Natural killer cell (primary cell): ENCODE measurements at regions not wholly inside any gene's neighbourhood (a gene's known extent, or its start where the extent isn't known, plus 50 kb on each side); places are given as distances from the start of the nearest gene placed in this dataset.

Source experiments
- ATAC-seq, 3 donors: fragments of 150-1000 bp in 2 of 3; fragments of 200-7000 bp in 1 of 3; cut with Tn5 transposase; 1 replicate in 1 of 3; 2 replicates in 2 of 3; pipeline ENCODE4 v1.10.0; 2021; ENCODE audit warnings: mild to moderate bottlenecking in 2 of 3, moderate library complexity in 2 of 3
- DNase-seq, 2 donors: peaks; one replicate each; pipeline versions ENCODE4 v3.0.0 to v3.0.0-alpha.2; 2013 to 2021; ENCODE audit warnings: mixed read lengths in 1 of 2
- H3K27ac ChIP-seq: one replicate; pipeline ENCODE4 v1.5.1; 2013; ENCODE audit warnings: mild to moderate bottlenecking, low read length
- H3K27me3 ChIP-seq: one replicate; pipeline ENCODE4 v1.6.1; 2013; ENCODE audit warnings: low read length; ENCODE audit not compliant: control insufficient read depth, insufficient read depth
- H3K36me3 ChIP-seq: one replicate; pipeline ENCODE4 v1.6.1; 2013; ENCODE audit warnings: low read length; ENCODE audit not compliant: control insufficient read depth, insufficient read depth
- H3K4me1 ChIP-seq: one replicate; pipeline ENCODE4 v1.6.1; 2013; ENCODE audit warnings: low read length; ENCODE audit not compliant: control insufficient read depth, insufficient read depth
- H3K4me3 ChIP-seq: one replicate; pipeline ENCODE4 v1.5.1; 2013; ENCODE audit warnings: low read length
- H3K9me3 ChIP-seq: one replicate; pipeline ENCODE4 v1.6.1; 2013; ENCODE audit warnings: low read length; ENCODE audit not compliant: control insufficient read depth, insufficient read depth
- H3K27ac Mint-ChIP-seq, 2 donors: one replicate each; pipeline ENCODE4 v1.8.0; 2022; ENCODE audit warnings: mild to moderate bottlenecking in 2 of 2, mixed read lengths in 2 of 2, moderate library complexity in 1 of 2
- H3K27me3 Mint-ChIP-seq, 2 donors: one replicate each; pipeline ENCODE4 v1.8.0; 2022; ENCODE audit warnings: low read depth in 2 of 2, mixed read lengths in 2 of 2
- H3K36me3 Mint-ChIP-seq: one replicate; pipeline ENCODE4 v1.8.0; 2022; ENCODE audit warnings: mixed read lengths
- H3K4me1 Mint-ChIP-seq, 2 donors: one replicate each; pipeline ENCODE4 v1.8.0; 2022; ENCODE audit warnings: mixed read lengths in 2 of 2
- H3K4me3 Mint-ChIP-seq: one replicate; pipeline ENCODE4 v1.8.0; 2022; ENCODE audit warnings: mild to moderate bottlenecking, moderate library complexity, mixed read lengths
- H3K9me3 Mint-ChIP-seq, 2 donors: one replicate each; pipeline ENCODE4 v1.8.0; 2022; ENCODE audit warnings: mixed read lengths in 2 of 2
- CTCF ChIP-seq: fragments of 200-600 bp; IDR thresholded peaks from one replicate; pipeline ENCODE4 v1.8.0; 2022; ENCODE audit warnings: antibody characterized with exemption
- WGBS: methylation state at CpG from one replicate; pipeline ENCODE4 v1.1.7; 2013; ENCODE audit warnings: missing lambda C conversion rate; ENCODE audit not compliant: insufficient coverage; 5-methylcytosine and 5-hydroxymethylcytosine counted together
- intact Hi-C: fragments of 100-400 bp; cut with micrococcal nuclease; formaldehyde crosslinking; loops from one replicate; pipeline ENCODE4 v1.14.2; 2022

- intact Hi-C loops: no loop called here
- DNase-seq: no peak
- Mint-ChIP-seq H3K4me1 (no peaks in the 10 kb centered on the region), H3K4me3 (no peak overlapping the region), H3K27ac (no peak overlapping the region), H3K9me3 (peaks cover 0 to 3% of the 10 kb centered on the region in 2 donors), H3K27me3 (peaks cover 7 to 24% of the 10 kb centered on the region in 2 donors), H3K36me3 (no peaks in the 10 kb centered on the region)
- Histone ChIP-seq H3K4me3 (no peak overlapping the region), H3K4me1 (no peaks in the 10 kb centered on the region), H3K36me3 (no peaks in the 10 kb centered on the region), H3K27me3 (no peaks in the 10 kb centered on the region), H3K27ac (no peak overlapping the region), H3K9me3 (no peaks in the 10 kb centered on the region)
- TF ChIP-seq CTCF: no peak
- WGBS: 97% methylated on average over 14 of the region's 14 CpGs
- ATAC-seq: no peak
Measured at GRCh38 chr6:165917576-165917975, 250.1 kb downstream of the TBXT start.

- Histone ChIP-seq H3K36me3 (no peaks in the 10 kb centered on the region), H3K27ac (no peak overlapping the region), H3K9me3 (no peaks in the 10 kb centered on the region), H3K4me1 (no peaks in the 10 kb centered on the region), H3K27me3 (no peaks in the 10 kb centered on the region), H3K4me3 (no peak overlapping the region)
- Mint-ChIP-seq H3K27ac (no peak overlapping the region), H3K4me3 (no peak overlapping the region), H3K4me1 (no peaks in the 10 kb centered on the region), H3K9me3 (no peaks in the 10 kb centered on the region), H3K27me3 (peaks cover 2 to 17% of the 10 kb centered on the region in 2 donors), H3K36me3 (no peaks in the 10 kb centered on the region)
- peak in 1 of 3 donors; percentile 11 for ATAC-seq
- WGBS: 85% methylated on average over 10 of the region's 10 CpGs
- DNase-seq: no peak
- TF ChIP-seq CTCF: no peak
- intact Hi-C loops: no loop called here
Measured at GRCh38 chr6:165915022-165915770, 252.2 kb upstream of the PDE10A start.

GRCh38 chr6:165913676-165914570 lies 250.9 kb upstream of the PDE10A start:
- Histone ChIP-seq H3K27me3 (no peaks in the 10 kb centered on the region), H3K36me3 (no peaks in the 10 kb centered on the region), H3K4me3 (no peak overlapping the region), H3K9me3 (no peaks in the 10 kb centered on the region), H3K4me1 (no peaks in the 10 kb centered on the region), H3K27ac (no peak overlapping the region)
- no peaks in the 10 kb centered on the region for H3K4me1 Mint-ChIP-seq
- H3K9me3 Mint-ChIP-seq: no peaks in the 10 kb centered on the region
- 83% methylated on average over 8 of the region's 8 CpGs for WGBS
- no peak overlapping the region for H3K27ac Mint-ChIP-seq
- ATAC-seq: no peak
- H3K4me3 Mint-ChIP-seq: no peak overlapping the region
- no peak for DNase-seq
- H3K27me3 Mint-ChIP-seq: peaks cover 0 to 22% of the 10 kb centered on the region in 2 donors
- no peaks in the 10 kb centered on the region for H3K36me3 Mint-ChIP-seq
- no peak for TF ChIP-seq CTCF
- intact Hi-C loops: no loop called here
